ENCODE measurements at regions not wholly inside any gene's neighbourhood (a gene's known extent, or its start where the extent isn't known, plus 50 kb on each side); places are given as distances from the start of the nearest gene placed in this dataset.

GRCh38 chr15:69792823-69793222 lies 304.9 kb downstream of the TLE3 start:
- peaks cover 10% of the 10 kb centered on the region for H3K4me1 ChIP-seq (ENCODE audit: control insufficient read depth, insufficient read depth, low read length)
- peaks cover 7% of the 10 kb centered on the region for H3K9me3 Mint-ChIP-seq
- peaks cover 3% of the 10 kb centered on the region for H3K27me3 Mint-ChIP-seq (ENCODE audit: insufficient read depth)
- no peak overlapping the region for H3K27ac Mint-ChIP-seq
- 94 to 100% methylated on average over 2 to 4 of the region's 4 CpGs for WGBS, 2 experiments (ENCODE audit: insufficient coverage in 1 of 2, insufficient read length in 1 of 2)
- no peaks in the 10 kb centered on the region for H3K36me3 ChIP-seq (ENCODE audit: control insufficient read depth, insufficient read depth, low read length)
- TF ChIP-seq CTCF (conservative IDR thresholded peaks at IDR 0.05), result no peak
- H3K4me3 ChIP-seq (ENCODE audit: low read length), result no peak overlapping the region
- no peaks in the 10 kb centered on the region for H3K27me3 ChIP-seq (ENCODE audit: control insufficient read depth, insufficient read depth, low read length, poor library complexity, severe bottlenecking)
- peak; percentile 21 for DNase-seq
- peaks cover 10% of the 10 kb centered on the region for H3K4me1 Mint-ChIP-seq
- no peak overlapping the region for H3K27ac ChIP-seq (ENCODE audit: low read depth, low read length)
- H3K36me3 Mint-ChIP-seq (ENCODE audit: low read depth), result no peaks in the 10 kb centered on the region
- H3K4me3 Mint-ChIP-seq, result no peak overlapping the region
- no peaks in the 10 kb centered on the region for H3K9me3 ChIP-seq (ENCODE audit: control insufficient read depth, low read length)
- H3K9ac ChIP-seq (ENCODE audit: extremely low read depth, low read length, poor library complexity, severe bottlenecking), result no peak overlapping the region

- Histone ChIP-seq H3K4me1 (ENCODE audit: control insufficient read depth, insufficient read depth, low read length) (peaks cover 10% of the 10 kb centered on the region), H3K27me3 (ENCODE audit: control insufficient read depth, insufficient read depth, low read length, poor library complexity, severe bottlenecking) (no peaks in the 10 kb centered on the region), H3K36me3 (ENCODE audit: control insufficient read depth, insufficient read depth, low read length) (no peaks in the 10 kb centered on the region), H3K4me3 (ENCODE audit: low read length) (no peak overlapping the region), H3K9ac (ENCODE audit: extremely low read depth, low read length, poor library complexity, severe bottlenecking) (no peak overlapping the region), H3K9me3 (ENCODE audit: control insufficient read depth, low read length) (no peaks in the 10 kb centered on the region), H3K27ac (ENCODE audit: low read depth, low read length) (no peak overlapping the region)
- Mint-ChIP-seq H3K27ac (no peak overlapping the region), H3K4me1 (peaks cover 10% of the 10 kb centered on the region), H3K36me3 (ENCODE audit: low read depth) (no peaks in the 10 kb centered on the region), H3K9me3 (peaks cover 7% of the 10 kb centered on the region), H3K27me3 (ENCODE audit: insufficient read depth) (peaks cover 3% of the 10 kb centered on the region), H3K4me3 (no peak overlapping the region)
- WGBS, 2 experiments (ENCODE audit: insufficient coverage in 1 of 2, insufficient read length in 1 of 2), result 91 to 94% methylated on average over 8 to 9 of the region's 9 CpGs
- DNase-seq, result peak; percentile 31
- no peak for TF ChIP-seq CTCF (conservative IDR thresholded peaks at IDR 0.05)
Observed at GRCh38 chr15:69793431-69793780, 304.3 kb downstream of the TLE3 start.

GRCh38 chr15:69793781-69794451 lies 303.8 kb downstream of the TLE3 start:
- no peaks in the 10 kb centered on the region for H3K36me3 ChIP-seq (ENCODE audit: control insufficient read depth, insufficient read depth, low read length)
- Mint-ChIP-seq H3K4me3 (no peak overlapping the region), H3K4me1 (peaks cover 10% of the 10 kb centered on the region), H3K36me3 (ENCODE audit: low read depth) (no peaks in the 10 kb centered on the region), H3K9me3 (peaks cover 7% of the 10 kb centered on the region), H3K27ac (no peak overlapping the region), H3K27me3 (ENCODE audit: insufficient read depth) (peaks cover 3% of the 10 kb centered on the region)
- peaks cover 10% of the 10 kb centered on the region for H3K4me1 ChIP-seq (ENCODE audit: control insufficient read depth, insufficient read depth, low read length)
- no peak overlapping the region for H3K4me3 ChIP-seq (ENCODE audit: low read length)
- no peaks in the 10 kb centered on the region for H3K9me3 ChIP-seq (ENCODE audit: control insufficient read depth, low read length)
- no peak for TF ChIP-seq CTCF (conservative IDR thresholded peaks at IDR 0.05)
- peak; percentile 12 for DNase-seq
- no peaks in the 10 kb centered on the region for H3K27me3 ChIP-seq (ENCODE audit: control insufficient read depth, insufficient read depth, low read length, poor library complexity, severe bottlenecking)
- H3K9ac ChIP-seq (ENCODE audit: extremely low read depth, low read length, poor library complexity, severe bottlenecking), result no peak overlapping the region
- 73 to 82% methylated on average over 5 to 9 of the region's 9 CpGs for WGBS, 2 experiments (ENCODE audit: insufficient coverage in 1 of 2, insufficient read length in 1 of 2)
- no peak overlapping the region for H3K27ac ChIP-seq (ENCODE audit: low read depth, low read length)

All from endodermal cell (in vitro differentiated cells).